DMS114 treated with DMSO at 0.1 percent for 48 hours (cell line): ENCODE measurements at regions not wholly inside any gene's neighbourhood (a gene's known extent, or its start where the extent isn't known, plus 50 kb on each side); places are given as distances from the start of the nearest gene placed in this dataset.

Experiments used
- DNase-seq: peaks from one replicate; lab custom pipeline; 2025; ENCODE audit not compliant: unreplicated experiment; lab: John Stamatoyannopoulos, UW

DNA sequence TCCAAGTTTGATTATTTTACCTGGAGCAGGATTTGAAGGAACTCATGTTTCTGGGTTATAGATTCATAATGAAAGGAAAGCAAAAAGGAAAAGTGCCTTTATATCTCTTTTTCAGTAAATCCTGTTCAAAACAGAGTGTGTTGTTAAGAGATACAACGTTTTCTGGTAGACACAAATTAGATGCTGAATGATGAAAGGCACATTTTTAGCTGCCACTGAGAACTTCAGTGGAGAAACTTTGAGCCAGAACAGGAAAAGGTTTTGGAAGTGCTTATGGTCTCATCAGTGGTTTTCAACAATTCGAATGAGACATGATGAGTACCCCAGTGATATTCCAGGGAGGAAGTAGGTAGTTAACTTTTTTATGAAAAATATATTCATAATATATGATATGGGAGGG, 338.0 kb upstream of the C1orf87 start:
- DNase-seq = no peak

DNA sequence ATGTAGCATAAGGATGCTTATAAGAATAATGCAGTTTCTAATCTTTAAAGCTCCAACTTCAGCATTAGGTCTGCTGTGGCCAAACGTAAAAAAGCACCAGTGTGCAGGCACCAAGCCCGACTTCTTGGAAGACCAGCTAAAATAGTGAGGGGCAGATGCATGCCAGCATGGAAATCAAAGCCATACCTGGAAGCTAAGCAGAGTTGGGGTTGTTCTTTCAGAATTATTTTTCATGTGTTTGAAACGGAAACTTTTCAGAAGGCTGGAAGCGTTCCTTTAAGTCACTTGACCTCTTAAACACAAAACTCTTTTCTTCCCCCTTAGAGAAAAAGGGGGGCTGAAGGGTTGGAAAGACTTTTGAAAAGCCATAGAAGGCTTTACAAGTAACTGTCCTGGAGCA, 329.2 kb upstream of the C1orf87 start:
- DNase-seq = no peak

DNA sequence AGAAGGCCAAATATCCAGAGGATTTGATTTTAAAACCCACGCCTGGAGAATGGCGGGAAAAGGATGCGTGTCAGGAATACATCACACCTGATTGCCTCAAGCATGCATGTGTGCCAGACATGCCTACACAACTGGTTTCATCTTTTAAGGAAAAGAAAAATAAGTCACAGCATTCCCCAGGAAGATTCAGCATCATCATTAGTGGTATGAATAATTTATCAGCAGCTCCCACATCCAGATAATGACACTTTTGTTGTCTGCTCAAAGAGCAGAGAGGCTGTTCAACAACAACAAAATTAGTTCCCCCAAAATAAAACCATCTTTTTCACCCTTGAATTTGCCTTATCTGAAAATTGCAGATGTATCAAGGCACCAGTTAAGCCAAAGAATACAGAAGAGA, 328.6 kb upstream of the C1orf87 start:
- no peak for DNase-seq

DNA sequence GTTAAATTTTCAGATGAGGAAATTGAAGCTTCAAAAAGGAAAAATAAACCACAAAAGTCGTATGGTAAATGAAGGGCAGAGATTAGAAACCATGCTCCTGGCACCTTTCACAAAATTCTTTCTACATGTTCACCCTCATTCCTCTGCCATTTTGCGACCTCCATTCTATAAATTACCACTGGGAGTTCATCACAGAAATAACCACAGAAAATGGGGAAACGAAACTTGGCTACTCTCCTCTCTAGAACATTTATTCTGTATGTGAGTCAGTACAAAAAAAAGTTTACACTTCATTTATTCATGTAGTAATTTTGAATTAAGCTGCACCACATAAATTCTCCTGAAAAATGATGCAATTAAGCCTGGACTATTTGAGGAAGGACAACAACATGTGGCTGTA, 320.9 kb upstream of the C1orf87 start:
- DNase-seq = no peak

DNA sequence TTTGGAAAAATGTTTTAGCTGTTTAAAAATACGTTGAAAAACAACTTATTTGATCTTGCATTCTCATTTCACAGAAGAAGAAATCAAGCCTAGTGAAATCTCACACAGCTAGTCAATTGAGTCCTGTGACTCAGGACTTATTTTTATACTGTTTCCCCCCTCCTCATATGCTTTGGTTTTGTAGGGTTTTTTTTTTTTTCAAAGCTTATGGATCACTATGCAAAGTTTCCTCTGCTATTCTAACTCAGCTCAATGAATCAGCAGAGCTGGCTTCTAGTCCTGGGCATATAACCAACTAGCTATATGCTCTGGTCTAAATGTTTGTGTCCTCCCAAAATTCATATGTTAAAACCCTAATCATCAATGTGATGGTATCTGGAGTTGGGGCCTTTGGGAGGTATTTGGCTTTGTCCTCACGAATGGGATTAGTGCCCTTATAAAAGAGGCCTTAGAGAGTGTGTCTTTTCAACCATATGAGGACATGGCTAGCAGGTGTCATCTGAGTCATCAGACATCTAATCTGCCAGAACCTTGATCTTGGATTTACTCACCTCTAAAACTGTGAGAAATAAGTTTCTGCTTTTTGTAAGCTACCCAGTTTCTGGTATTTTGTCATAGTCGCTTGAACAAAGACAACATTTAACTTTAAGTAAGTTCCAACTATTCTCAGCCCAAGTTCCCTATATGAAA, 317.2 kb upstream of the C1orf87 start:
- DNase-seq = no peak

DNA sequence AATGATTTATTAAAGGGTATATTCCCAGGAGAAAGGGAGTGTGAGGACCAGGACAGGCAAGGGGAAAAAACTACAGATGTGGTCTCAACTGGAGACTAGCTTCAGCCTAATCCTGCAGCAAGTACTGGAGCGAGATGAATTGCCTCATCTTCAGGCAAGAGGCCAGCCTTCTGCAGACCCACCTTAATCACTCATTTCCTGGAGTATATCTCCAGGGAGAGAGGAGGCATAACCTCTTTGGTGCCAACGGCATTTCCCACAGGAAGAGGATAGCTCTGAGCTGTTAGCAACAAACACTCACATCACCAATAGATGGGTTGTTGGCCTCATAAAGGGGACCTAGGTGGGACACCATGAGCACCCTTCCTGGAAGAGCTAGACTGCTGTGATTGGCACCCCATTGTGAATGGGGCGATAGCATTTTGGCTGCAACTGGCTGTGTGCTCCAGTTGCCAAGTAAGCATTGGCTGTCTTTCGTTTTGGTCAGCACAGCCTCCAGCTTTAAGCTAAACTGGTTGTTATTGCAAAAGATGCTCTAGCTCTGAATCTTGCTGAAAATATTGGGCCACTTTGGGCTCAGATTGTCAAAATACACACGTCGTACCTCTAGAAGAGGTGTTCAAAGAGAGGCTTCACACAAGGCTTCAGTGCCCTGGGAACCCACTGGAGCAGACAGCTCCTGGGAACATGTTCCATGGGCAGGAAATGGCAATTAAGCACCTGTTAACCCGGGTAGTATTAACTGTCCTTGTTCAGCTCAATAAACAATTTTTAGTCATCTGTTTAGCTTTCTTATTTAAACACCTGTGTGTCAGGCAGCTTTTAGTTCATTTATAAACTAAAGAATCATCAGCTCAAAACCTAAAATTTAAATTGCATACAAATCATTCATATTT, 314.8 kb upstream of the C1orf87 start:
- DNase-seq = no peak

DNA sequence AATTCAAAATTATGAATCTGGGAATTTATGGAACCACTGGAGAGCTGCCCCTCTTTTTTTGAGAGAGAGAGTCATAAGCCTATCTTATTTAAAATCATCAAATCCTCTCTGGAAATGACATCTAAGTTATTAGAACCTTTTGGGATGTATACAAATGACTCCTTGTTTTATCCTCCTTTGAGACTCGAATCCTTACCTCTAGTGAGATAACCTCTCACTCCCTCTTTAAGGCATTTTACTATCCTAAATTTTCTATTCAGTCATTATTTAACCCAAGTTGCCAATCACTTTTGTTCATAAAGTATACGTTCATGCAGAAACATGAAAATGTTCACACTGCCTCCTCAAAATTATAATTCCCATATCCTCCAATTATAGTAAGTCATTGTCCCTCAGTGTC, 313.6 kb upstream of the C1orf87 start:
- DNase-seq = no peak

DNA sequence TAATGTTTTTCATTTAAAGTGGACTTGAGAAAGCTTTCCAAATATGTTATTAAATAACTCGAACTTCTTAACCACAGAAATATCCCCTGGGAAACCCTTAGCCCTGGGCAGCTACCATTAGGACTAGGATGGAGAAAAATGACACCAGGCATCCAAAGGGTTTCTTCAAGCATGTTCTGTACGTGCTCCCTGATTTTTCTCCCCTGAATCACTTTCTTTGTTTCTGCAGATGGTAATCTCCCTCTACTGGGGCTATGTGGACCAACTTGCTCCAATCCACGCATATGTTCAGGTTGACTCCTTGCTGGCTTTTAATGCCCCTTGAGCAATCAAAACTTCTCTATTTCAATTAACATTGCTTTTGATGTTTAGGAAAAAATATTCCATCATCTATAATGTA, 312.7 kb upstream of the C1orf87 start:
- no peak for DNase-seq

DNA sequence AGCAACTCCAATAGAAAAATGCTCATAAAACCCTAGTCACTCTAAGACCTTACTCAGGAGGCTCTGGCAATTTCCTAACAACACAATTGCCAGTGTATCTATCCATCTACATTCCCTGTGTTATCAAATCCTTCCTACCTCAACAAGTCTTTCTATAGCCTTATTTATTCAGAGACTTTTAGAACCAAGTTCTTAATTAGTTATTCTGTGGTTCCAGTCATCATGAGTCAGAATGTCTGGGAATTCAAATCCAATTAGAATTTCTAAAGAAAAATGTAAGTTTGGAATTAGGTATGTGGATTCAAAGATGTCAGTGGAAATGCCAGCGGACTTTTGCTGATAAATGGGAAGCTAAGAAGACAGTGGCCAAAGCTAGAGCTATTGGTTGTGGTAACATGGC, 302.6 kb upstream of the C1orf87 start:
- no peak for DNase-seq

DNA sequence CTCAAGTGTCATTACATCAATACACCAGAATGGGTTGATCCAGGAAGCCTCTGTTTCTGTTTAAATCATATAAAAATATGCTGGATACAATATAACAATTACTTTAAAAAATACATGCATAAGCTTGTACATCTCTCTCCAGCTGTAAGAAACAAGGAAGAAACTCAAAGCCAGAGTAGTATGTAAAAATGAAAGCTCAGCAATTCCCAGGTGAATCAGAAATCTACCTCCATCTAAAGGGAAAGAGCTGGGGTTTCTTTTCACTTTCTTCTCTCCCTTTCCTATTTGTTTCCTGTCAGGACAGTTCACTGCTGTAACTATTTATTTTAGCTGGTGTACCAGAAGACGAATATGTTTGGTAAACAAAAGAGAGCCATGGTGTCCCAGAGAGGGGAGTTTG, 301.0 kb upstream of the C1orf87 start:
- no peak for DNase-seq

DNA sequence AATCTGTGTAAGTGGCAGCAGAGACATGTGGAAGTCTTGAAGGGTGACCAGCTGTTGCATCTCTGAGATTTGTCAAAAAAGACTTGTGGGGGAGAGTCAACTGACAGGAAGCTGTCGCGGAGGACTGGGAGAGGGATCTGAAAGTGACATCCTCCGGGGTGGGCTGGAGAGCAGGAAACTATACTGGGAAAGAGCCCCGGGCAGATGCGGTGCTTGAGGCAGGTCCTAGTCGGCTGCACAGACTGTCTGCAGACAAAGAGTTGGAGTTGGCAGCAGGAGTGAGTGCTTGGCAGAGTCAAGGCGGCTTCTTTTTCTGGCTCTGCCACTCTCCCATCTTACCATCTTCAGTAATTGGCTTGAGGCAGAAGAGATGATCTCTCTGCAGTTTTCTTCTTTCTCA, 294.0 kb upstream of the C1orf87 start:
- DNase-seq = no peak

DNA sequence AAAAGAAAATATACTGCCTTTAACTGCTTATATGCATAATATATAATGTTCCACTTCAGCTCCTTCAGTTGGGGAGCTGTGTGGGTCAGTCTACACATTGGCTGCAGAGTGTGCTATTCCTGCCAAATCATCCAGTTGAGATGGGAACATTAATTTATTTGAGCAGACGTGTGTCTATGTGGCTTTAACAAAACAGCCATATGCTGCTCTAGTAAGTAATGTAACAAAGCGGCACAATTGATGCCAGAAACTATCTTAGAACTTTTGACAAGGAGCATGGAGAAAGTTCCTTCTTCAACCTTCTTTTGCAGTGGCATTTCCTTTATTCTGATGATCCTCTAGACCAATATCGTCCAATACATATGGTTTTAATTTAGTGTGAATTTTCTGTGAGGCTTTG, 285.9 kb upstream of the C1orf87 start:
- DNase-seq = no peak

DNA sequence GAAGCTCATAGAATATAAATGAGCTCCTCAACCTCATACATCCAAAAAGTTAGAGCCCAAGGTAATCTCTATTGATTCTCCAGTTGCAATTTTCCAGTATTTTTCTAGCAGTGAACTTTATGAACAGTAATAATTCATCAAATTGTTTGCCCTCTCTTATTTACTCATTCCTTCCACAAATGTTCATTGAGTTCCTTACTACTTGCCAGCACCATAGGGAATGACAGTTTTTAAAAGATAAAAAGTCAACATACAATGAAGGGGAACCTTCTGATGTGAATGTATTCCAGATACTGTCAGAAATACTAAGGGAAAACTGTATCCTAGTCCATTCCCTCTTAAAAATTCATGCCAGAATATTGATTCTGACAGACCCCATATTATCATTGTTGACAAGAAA, 277.0 kb upstream of the C1orf87 start:
- no peak for DNase-seq

DNA sequence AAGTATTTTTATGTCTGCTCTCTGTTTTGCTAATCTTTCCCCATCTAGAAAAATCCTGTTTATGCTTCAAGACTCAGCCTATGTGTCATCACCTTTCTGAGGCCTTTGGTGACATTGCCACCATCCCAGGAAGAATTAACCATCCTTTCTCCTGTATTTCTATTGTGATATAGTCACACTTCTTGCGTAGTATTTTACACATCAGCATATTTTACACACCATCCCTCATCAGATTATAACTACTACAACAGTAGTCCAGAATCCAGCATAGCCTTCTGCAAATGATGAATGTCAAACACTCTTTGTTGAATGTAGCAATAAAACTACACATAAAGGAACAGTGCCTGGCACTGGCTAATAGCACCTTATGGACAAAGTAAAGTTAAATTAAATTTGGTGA, 275.3 kb upstream of the C1orf87 start:
- no peak for DNase-seq

DNA sequence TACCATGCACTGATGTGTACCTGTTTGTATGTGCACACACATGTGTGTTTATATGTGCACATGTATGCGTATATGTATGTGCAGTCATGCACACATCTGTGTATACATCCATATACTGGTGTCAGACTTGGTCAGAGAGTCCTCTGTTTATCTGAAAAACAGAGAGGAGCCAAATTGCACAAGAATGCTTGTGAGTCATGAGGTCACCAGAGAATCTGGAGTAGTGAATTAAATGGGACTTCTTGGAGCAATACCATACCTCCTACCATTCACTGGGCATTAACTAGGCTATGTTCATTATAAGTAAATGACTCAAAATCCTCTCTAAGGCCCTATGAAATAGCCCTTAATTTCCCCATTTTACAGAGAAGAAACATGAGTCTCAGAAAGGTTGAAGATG, 272.1 kb upstream of the C1orf87 start:
- DNase-seq = no peak

DNA sequence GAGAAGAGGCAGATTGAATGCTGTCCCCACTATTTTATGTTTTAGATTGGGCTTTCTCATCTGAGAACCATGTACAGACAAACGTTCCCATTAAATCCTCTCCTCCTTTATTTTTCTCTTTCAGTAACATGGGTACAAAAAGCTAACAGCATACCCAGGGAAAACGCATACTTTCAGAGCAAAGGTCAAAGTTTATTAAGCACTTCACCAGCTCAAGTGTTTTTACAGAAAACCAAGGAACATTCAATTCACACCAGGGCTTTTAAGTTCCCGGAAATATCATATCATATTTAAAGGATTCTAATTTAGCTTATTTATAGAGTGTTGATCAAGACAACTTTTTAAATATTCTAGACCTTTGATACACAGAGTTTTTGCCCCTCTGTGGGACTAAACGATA, 271.5 kb upstream of the C1orf87 start:
- DNase-seq = no peak

DNA sequence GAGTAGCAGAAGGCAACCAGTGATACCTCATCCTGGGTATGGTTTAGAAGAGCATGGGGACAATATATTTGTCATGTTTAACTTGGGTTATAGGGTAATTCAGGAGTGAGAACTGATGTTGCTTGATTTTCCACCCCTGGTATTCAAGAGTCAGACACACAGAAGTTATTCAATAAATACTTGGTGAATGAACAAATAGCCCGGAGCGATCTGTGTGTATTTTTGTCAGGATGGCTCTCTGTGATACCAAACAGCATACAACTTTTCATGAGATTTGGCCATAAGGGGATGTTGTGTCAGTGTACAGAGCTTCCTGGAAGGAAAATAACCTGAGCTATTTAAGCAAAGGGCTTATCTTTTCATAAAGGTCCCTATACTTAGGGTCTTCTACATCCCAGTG, 270.2 kb upstream of the C1orf87 start:
- DNase-seq = no peak

DNA sequence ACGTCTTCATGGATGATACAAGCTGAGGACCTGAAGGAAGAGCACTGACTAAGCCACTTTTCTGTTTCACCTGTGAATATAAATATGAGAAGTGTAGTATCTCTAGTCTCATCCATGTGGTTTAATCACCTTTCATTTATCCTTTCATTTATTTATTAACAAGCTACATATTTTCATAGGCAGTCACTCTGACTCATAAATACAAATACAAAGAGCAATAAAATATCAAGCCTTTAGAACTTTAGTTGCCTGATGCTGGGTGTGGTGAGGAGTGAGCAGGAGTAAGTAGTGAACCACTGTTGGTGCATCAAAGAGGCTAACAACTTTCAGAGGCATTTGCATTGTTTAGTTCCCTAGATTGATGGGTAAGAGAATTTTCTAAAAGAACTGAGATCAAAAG, 269.0 kb upstream of the C1orf87 start:
- no peak for DNase-seq

DNA sequence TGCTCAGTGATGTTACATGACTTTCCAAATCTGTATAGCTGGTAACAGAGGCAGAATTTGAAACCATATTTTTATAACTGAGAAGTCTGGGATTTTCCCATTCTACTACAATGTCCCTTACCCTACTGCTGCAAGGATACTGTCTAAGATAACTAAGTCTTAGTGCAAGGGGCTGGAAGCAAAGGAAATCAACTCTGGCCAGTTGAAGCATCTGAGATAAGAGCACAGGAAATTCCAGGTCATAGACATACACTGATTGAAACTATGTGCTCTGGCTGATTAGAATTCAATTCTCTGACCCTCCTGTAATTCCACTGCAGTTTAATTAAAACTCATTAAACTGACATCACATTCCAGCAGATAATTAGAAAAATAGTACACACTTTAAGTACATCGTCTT, 267.7 kb upstream of the C1orf87 start:
- DNase-seq = no peak

DNA sequence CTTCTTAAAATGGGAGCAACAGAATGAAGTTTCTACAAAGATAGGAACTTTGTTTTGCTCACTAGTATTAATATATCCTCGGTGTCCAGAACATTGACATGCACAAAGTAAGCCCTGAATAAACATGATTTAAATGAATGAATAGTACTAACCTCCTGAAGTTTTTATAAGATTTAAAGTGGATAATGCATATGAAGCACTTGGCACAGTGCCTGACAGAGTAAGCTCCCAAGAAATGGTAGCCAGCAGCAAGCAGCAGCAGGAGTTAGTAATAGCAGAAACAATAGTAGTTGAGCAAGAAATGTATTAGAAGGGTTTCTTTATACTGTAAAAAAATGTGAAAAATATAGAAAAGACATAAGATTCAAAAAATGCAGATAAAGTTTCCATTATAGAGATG, 258.1 kb upstream of the C1orf87 start:
- DNase-seq = no peak

DNA sequence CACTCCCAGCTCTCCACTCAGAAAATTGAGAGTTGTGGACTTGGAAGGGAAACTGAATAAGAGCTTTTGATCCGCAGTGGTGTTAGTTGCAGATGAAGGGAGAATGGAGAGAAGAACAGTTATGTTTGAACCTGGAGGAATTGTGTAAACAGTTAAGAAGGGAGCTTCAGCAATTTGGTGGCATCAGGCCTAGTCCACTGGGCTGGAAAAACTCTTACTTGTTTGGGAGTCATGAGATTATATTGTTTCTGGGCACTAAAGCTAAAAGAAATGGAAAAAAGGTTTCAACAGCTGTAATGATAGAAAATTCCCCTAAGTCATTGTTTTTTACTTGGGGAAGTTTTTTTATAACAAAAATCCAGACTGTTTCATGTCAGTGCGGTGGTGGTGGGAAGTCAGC, 256.1 kb upstream of the C1orf87 start:
- no peak for DNase-seq

DNA sequence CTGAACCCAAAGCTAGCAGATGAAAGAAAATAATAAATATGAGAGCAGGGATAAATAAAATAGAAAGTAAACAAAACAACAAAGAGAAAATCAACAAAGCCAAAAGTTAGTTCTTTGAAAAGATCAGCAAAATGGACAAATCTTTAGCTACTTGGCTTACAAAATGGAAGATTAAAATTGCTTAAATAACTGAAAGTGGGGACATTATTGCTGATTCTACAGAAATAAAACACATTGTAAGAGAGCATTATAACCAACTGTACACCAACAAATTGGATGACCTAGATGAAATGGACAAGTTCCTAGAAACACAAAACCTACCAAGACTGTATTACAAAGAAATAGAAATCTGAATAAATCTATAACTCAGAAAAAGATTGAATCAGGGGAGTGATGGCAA, 238.3 kb upstream of the C1orf87 start:
- no peak for DNase-seq

DNA sequence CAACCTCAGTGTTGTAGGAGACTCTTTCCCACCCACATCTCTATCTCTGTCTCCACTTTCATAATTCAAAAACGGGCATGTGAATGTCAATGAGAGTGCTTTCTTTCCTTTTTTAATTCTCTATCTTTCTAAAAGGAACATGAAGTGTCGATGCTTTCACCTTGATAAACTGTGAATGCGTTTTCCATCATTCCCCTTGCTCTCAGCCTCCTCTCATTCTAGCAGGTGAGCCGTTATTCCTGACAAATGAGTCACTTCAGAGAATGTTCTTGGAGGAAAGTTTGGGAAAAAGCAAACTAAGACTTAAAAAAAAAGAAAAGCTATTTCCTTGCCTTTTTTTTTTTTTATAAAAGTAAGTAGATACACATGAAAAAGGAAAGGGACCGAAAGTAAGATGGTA, 226.0 kb upstream of the C1orf87 start:
- no peak for DNase-seq
